ENCODE measurements at regions not wholly inside any gene's neighbourhood (a gene's known extent, or its start where the extent isn't known, plus 50 kb on each side); places are given as distances from the start of the nearest gene placed in this dataset.

DNA sequence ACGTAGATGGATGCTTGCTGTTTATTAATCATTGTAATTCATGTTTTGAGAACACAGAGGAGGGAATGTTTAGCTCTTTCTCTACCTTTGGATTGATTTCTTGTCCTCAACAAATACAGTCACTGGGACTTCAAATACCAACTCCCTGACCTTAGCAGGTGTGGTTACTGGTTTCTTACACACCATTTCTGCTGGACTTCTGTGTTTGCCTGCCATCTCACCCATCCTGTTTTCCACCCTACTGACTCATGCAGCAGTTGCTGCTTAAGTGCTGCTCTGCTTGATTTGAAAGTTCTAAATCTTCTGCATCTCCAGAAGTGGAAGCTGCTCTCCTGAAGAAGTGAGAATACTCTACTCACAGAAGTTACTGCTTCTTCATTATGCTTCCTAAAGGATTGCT is 170.3 kb downstream of the ZPLD1 start:
- no peak for DNase-seq

DNA sequence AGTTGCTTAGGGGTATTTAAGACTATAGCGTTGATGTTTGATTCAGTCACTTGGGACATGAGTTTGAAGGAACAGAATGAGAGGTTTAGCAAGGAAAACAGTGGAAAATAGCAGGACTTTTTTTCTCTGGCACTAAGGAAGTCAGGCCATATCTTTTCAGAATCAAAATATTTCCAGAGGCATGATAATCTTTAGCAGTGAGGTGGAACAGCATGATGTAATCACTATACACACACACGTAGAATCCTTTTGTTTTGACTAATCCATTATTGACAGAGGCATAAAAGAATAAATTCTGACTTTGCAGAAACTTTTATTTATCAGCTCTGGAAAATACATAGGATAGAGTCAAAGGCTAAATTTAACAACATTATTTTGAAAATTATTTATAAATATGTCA is 174.1 kb downstream of the ZPLD1 start:
- no peak for DNase-seq

DNA sequence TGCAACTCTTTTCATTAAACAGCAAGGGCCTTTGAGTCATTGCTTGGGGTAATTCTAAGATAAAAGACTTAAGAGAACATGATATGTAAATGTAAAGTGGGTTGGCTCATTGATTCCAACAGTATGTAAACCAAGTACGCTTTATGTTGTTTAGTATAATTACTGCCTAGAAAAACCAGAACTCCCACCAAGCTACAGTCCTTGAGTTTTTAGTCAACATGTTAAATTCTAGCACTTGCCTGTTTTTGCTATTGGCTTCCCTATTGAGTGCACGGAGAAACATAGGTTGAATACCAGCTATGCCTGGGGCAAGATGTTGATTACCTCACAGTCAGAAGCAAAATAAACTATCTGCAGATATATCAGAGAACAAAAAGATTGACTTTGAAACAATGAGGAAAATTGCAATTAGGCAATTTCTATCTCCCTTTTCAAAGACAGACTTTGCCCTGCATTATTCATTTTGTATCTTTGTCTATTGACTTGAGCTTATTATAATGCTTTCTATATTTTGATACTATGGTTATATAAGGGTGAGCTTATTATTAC is 179.3 kb downstream of the ZPLD1 start:
- DNase-seq, result no peak

DNA sequence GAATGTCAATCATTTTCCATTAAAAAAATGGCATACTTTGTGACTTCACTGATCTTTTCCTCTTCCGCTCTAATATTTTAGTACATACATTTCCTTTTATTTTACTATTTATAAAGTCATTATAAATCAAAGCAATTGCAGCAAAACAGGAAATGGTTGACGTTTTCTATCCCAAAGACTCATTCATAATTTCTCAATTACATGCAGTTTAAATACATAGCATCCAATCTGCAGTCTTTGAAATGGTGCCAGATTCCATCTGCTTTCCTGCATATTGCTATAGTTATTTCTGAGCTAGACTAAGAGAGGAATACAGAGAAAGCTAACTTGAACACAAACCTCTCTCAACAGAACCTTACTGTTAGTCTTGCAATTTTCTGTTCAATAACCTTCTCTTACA is 179.8 kb downstream of the ZPLD1 start:
- no peak for DNase-seq

DNA sequence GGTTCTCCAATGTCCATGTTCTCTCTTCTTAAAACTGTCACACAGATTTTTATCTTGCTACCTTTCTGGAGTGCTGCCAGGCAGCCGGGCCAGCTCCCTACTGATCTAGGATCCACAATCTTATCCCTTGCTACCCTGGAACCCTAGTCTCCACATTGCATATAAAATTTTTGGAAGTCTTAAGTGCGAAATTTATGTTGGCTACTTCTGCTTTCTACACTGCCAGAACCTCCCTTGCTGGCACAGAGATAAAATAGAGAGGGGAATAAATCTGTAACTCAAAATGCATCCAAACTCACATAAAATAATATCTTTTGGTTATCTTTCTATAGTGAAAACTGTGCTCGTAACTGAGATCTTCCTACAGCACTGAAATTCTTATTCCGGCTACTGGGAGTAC is 182.6 kb downstream of the ZPLD1 start:
- DNase-seq, result no peak

DNA sequence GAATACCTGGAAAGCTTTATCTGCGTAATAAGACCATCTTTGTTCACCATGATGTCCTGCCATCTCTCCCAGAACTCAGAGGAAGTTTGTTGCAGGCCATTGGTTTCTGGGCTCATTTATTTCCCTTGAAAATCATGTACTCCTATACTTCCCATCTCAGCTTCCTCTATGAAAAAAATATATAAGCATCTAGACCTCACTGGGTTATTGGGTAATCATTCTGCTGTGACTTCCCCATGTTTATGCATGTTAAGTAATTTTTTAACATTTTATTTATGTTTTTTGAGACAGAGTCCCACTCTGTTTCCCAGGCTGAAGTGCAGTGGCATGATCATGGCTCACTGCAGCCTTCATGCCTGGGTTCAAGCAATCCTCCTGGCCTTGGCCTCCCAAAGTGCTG is 184.5 kb downstream of the ZPLD1 start:
- DNase-seq, result no peak

DNA sequence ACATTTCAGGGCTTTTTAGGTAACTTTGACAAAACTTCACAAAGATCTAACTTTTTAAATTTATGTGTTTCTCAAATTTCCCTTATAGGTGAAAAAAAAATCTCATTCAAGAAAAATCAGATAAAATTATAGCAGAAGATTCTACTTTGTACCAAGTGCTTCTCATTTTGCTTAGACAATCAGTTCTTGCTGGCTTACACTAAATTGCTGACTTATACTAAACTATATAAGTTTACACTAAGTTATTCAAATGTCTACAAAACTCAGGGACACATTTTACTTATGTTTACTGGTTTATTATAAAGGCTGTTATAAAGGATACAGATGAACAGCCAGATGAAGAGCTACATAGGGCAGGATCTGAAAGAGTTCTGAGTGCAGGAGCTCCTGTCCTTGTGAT is 195.1 kb downstream of the ZPLD1 start:
- no peak for DNase-seq

DNA sequence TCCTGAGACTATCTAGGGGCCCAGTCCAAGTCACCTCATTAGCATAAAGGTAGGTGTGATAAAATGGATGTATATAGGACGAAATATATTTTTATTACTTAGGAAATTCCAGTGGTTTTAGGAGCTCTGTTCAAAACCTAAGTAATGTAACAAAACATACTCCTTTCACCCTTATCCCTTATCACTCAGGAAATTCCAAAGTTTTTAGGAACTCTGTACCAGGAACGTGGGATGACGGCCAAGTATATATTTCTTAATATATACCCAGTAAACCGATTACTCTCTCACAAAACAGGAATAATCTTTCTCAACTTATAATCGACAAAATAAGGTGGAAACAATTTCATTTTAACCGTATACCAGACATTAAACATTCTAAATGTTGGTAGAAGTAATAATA is 195.7 kb downstream of the ZPLD1 start:
- no peak for DNase-seq

DNA sequence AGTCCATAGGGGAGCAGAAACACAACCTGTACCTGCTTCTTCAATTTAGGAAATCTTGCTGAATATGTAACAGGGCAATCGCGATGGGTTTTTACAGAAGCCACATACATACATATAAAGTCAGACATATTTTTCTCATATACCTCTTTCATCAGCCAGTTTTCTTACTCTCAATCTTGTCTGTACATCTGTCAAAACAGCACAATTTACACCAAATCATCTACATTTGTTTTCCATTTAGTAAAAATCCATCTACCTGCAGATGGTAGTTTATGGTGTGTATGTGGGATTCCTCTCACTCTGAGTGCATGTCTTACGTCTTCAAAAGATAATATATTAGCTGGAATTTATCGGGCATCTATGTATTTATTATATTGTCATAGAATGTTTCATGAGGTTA is 208.7 kb downstream of the ZPLD1 start:
- DNase-seq, result no peak

DNA sequence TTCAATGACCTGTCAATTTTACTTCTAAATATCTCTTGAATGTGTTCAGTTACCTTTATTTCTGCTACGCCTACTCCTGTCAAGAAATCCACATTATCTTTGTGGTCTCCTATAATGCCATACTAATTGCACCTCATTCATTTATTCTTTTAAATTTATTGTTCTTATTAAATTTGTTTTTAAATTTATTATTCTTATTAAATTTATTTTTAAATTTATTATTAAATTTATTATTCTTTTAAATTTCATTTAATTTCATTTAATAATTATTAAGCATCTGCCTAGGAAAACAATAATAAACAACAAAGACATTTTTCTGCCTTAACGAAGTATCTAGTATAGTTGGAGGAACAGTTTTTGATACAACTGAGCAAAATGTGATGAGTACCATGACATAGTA is 211.7 kb downstream of the ZPLD1 start:
- no peak for DNase-seq

DNA sequence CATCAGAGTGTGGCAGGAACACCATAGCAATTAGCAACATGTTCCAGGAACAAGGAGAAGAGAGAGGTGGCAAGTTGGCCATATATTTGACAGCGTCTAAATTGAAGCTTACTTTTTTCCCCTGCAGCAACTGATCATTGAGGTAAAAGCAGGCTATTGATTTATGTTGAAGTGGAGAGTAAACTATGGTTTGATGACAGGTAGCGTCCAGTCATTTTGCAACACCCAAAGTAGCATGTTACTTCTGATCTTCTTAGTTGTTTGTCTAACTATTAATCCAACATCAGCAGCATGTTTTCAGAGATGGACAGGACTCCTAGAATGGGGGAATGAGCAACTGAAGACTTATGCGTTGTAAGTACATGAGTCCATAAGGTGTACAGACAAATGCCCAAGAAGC is 225.8 kb downstream of the ZPLD1 start:
- DNase-seq, result no peak

DNA sequence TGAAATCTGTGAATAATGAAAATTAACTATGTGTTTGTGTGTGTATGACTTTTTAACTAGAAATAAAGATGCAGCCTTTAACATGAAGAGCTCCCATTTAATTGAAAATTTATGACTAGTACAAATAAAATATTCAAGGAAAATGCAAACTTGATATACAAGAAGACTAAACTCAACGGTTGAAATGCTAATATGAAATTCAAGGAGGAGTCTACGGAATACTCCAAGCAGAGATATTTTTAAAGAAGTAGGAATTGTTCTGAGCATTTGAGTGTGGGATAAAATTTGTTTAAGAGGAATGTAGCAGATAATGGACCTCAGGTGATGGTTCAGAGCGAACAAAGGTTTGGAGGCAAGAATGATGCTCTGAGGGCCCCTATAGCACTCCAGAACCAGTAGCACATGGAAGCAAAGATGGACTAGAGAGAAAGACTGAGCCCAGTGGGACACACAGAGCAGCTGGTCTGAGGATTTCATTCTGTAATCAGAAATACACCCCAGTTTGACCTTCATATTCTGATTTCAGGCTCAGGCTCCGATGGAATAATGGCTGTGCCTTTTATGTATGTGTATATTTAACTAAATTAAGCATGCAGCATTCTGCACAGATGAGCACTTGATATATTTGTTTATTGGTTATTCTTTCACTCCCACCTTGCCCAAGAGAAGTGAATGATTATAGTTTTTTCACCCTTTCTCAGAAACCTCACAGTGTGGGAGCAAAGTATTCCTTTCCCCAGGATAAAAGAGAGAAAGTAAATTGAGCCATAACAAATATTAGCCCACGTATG is 227.1 kb downstream of the ZPLD1 start:
- no peak for DNase-seq

DNA sequence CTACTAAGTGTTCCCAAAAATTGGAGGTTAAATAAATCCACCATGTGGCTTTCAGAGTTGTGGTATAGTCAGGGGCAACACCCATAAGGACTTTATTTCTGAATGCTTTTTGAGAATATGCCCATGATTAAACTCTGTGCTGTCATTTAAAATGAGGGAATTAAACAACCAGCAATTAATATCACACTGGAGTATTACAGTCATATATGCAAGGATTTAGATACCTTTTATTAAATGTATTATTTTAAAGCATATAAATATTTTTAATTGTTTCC is 227.6 kb downstream of the ZPLD1 start:
- no peak for DNase-seq

DNA sequence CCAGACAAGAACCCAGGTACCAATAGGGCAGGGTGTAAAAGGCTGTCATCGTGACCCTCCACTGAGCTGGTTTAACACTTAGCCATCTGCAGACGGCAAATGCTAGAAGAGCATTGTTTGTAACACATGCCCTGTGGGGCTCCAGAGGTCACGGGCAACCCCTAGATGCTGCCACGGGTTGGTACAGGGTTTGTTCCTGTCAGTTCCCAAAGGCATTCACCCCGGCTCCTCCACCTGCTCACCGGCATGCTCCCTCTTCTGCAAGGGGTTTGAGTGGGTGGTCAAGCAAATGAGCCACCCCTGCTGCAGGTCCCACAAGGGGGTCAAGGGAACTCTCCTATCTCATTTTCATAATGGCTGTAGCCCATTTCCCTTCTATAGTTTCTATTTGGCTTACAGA is 229.3 kb downstream of the ZPLD1 start:
- DNase-seq, result no peak

DNA sequence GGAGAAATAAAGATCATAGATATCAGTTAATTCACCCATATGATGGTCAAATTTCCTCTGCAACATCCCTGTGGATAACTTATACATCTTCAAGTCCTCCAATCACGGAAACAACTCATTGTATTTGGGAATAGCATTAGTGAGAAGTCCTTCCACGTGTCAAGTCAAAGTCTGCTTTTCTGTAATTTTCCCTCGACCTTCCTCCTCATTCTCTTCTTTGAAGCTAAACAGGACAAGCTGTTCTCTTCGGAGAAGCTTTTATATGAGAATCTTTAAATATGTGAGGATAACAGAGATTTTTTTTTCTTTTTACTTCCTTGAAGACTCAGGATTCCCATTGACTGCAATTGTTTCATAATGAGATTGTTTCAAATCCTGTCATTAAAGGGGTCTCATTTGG is 230.4 kb downstream of the ZPLD1 start:
- no peak for DNase-seq

DNA sequence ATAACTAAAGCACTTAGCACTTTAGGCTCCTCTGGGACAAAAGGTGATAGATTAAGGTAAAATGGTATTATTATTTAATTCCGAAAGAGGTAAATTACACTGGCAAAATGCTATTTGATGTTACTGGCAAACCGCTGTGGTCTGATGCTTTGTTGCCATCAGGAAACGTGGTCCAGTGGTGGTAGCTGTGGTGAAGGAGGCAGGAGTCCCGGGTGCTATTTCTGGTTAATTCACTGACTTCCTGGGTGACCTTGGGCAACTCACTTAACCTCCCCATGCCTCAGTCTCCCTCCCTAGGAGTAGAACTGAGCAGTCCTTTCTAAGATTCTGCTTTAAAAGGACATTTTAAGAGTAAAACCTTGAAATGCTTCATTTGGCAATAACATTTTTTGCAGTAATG is 233.4 kb downstream of the ZPLD1 start:
- no peak for DNase-seq

DNA sequence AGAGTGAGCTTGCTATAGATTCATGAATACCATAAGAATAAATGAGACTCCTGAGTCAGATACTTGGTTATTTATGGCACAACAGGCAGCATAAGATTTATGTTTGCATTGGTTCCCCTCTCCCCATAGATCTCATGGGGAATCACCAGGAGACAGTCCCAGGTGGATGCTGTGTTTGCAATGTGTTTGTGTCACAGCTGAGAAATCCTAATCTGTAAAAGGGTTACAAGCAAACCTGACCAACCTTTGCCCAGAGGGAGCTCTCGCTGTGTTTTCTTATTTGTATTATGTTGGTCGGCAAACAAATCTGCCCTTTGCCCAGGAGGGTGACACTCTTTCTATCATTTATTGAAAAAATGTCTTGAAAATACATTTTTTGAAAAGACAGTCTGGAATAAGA is 236.2 kb downstream of the ZPLD1 start:
- no peak for DNase-seq

DNA sequence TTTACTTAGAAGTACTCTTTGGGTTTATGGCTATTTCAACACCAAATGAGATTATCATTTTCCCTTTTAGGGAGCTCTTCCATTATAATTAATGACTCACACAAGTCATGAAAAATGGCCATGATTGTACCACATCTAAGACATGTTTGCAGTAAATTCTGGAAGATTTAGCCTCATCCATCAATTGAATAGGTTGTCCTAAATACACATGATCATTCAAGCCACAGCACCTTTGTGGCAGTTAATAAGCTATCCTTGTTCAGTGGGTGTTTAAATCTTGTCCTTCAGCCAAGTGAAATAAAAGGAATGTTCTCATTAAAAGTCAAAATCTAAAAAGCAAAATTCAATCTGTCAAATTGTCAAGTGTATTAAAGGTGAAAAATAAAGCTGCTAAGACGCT is 237.5 kb downstream of the ZPLD1 start:
- no peak for DNase-seq

DNA sequence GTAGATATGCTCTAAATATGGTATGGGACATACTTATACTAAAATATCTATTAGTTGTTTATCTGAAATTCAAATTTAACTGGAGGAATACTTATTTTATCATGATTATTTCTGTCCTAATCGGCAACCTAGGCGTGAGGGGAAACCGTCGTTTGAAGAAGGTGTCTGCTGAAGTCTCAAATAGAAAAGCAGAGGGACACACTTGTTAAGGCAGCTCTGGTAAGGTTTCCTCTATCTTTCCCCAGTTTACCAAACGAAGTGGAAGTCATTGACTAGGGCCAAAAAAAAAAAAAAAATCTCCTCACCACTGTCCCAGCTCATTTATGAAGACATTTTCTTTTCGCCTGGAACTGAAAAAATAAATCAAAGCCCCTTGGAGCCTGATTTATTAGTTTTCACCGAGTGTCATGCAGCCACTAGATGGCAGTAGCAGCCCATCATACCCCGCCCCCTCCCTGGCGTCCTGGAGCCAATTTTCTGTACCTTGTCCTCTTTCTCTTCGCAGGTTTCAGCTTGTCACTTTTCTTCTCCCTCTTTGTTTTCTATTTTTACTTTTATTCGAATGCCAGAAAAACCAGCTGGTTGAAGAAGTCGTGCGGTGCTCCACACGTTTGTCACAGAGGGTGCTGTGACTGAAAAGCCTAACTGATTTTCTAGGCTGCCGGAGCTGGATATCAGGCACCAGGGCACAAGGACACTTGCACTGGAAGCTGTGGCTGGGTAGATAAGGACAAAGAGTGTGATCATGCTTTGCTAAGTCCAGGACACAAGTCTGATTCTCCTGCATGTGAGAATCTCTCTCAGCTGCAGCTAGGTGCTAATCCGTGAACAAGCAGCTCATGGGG is 238.7 kb downstream of the ZPLD1 start:
- peak in 5 of 6 experiments; percentile 9 to 43 (median 22) for DNase-seq

DNA sequence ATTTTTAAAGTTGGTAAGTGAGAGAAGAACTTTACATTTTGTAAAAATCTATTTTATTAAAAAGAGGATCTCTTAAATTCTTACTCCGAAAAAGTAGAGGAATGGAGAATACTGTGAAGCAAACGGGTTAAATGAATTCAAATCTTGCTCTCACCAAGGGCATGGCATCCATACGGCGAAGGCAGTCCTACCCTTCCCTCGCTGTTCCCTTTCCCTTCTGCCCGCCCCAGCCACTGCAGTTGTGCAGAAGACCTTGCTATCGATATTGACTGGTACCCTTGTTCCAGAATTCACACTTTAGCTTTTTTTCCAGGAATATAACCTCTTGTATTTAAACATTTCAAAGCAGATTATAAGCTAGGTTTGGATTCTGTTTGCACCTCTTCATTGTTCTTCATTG is 239.5 kb downstream of the ZPLD1 start:
- DNase-seq, result no peak

DNA sequence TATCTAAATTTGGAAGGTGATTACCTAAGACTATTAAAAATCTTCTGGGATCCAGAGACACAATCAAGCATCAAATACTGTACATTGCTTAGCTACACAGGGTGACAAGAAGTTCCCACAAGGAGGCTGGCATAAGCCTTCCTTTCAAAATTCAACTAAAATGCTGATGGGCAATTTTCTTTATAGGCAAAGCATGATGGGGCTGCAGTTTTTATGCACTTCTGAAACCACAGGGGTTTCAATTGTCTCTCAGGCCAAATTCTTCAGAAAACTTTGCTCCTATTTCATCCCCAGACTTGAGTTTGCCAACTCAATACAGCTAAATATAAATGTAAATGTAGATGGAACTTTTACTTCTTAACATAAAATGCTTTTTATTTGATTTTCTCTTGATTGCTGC is 241.6 kb downstream of the ZPLD1 start:
- no peak for DNase-seq

DNA sequence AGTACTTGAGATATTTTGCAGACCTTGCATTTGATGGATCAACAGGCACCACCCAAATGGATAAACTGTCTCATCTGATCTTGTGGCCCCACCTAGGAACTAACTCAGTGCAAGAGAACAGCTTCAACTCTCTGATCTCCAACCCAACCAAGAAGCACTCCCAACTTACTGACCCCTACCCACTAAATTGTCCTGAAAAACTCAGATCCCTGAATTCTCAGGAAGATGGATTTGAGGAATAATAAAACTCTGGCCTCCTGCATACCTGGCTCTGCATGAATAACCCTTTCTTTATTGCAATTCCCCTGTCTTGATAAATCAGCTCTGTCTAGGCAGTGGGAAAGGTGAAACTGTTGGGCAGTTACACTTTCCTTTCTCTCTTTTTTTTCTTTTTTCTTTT is 247.9 kb downstream of the ZPLD1 start:
- no peak for DNase-seq

DNA sequence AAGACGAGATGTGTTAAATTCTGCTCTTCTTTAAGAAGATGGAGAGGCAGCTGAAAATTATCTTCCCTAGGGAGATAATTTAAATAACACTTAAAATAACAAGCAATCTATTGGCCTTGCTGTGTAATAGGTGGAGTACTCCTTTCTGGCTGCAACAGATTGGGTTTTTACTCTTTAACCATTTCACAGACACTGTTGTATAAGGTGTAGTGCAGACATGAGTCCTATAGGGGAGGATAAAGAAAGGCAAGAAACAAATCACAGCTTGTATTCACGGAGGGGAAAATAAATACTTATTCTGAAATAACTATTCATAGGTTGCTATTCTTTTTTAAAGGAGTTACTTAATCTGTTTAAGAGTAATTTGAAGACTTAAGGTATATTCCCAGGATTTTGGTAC is 252.0 kb downstream of the ZPLD1 start:
- DNase-seq, result no peak

DNA sequence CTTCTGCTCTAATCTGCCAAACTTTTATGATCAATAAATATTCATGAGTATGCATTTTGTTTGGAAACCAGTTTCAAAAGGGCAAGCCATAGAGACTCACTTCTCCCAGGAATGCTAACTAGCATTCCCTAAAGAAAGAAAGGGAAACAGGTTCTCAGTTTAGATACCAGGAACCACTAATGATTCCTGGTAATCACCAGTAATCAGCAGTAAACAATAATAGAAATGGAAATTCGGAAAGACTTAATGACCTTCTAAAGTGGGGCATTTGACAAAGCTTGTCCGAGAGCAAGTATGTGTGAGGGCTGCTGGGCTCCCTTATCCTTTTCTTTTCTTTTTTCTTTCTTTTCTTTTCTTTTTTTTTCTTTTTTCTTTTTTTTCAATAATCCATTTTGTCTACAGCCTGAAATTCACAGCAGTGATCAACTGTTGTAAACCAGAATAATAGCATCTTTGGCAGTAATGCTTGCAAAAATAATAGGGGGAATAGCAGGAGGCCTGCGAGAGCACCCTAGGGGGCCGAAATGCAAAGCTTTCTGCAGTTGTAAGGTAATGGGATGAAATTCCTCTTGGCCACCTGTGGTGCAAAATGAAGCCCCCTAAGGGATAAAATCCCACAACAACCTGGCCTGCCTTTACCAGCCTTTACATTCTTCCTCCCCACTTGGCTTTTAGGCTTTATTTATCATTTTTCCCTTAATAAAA is 253.2 kb downstream of the ZPLD1 start:
- DNase-seq, result no peak
